HG02642 (cell line): ENCODE measurements at regions not wholly inside any gene's neighbourhood (a gene's known extent, or its start where the extent isn't known, plus 50 kb on each side); places are given as distances from the start of the nearest gene placed in this dataset.

ENCODE experiments used
- ATAC-seq: cut with Tn5 transposase; IDR thresholded peaks from one replicate; pipeline ENCODE4 v1.9.1; 2021; ENCODE audit warnings: mild to moderate bottlenecking; ENCODE audit not compliant: unreplicated experiment, poor library complexity

- ATAC-seq = no peak
Measured at GRCh38 chr7:18399436-18400235, 95.9 kb upstream of the HDAC9 start.

GRCh38 chr7:18400275-18400674, 95.3 kb upstream of the HDAC9 start:
- no peak for ATAC-seq

GRCh38 chr7:18400726-18401125, 94.8 kb upstream of the HDAC9 start:
- ATAC-seq = no peak

- no peak for ATAC-seq
Measured at GRCh38 chr7:18401757-18402156, 93.8 kb upstream of the HDAC9 start.

GRCh38 chr7:18402488-18403183, 92.9 kb upstream of the HDAC9 start:
- ATAC-seq = no peak

- ATAC-seq = no peak
Measured at GRCh38 chr7:18405726-18406125, 89.8 kb upstream of the HDAC9 start.

- no peak for ATAC-seq
Measured at GRCh38 chr7:18407385-18407784, 88.2 kb upstream of the HDAC9 start.

- ATAC-seq = no peak
Measured at GRCh38 chr7:18408461-18408860, 87.1 kb upstream of the HDAC9 start.

- no peak for ATAC-seq
Measured at GRCh38 chr7:18408868-18409267, 86.7 kb upstream of the HDAC9 start.

GRCh38 chr7:18413447-18413846, 82.1 kb upstream of the HDAC9 start:
- ATAC-seq = no peak

GRCh38 chr7:18414885-18415284, 80.7 kb upstream of the HDAC9 start:
- no peak for ATAC-seq

GRCh38 chr7:18416988-18417387, 78.6 kb upstream of the HDAC9 start:
- ATAC-seq = no peak

GRCh38 chr7:18419456-18419855, 76.1 kb upstream of the HDAC9 start:
- ATAC-seq = no peak

- no peak for ATAC-seq
Measured at GRCh38 chr7:18420108-18420507, 75.4 kb upstream of the HDAC9 start.

- no peak for ATAC-seq
Measured at GRCh38 chr7:18420748-18421147, 74.8 kb upstream of the HDAC9 start.

GRCh38 chr7:18421297-18422002, 74.1 kb upstream of the HDAC9 start:
- no peak for ATAC-seq

- ATAC-seq = no peak
Measured at GRCh38 chr7:18425227-18425626, 70.3 kb upstream of the HDAC9 start.

- no peak for ATAC-seq
Measured at GRCh38 chr7:18425838-18426445, 69.6 kb upstream of the HDAC9 start.

GRCh38 chr7:18426564-18427226, 68.9 kb upstream of the HDAC9 start:
- no peak for ATAC-seq

GRCh38 chr7:18429547-18429946, 66.0 kb upstream of the HDAC9 start:
- no peak for ATAC-seq
